Trophoblast cell (in vitro differentiated cells and primary cell): ENCODE measurements at regions not wholly inside any gene's neighbourhood (a gene's known extent, or its start where the extent isn't known, plus 50 kb on each side); places are given as distances from the start of the nearest gene placed in this dataset.

Source experiments
- DNase-seq, 2 donors: peaks; one replicate each; pipeline ENCODE4 v3.0.0-alpha.2; 2016
- H2AFZ ChIP-seq: 2 replicates; pipeline ENCODE4 v1.6.1; 2013; ENCODE audit warnings: low read length, moderate library complexity, mild to moderate bottlenecking; ENCODE audit not compliant: insufficient read depth, poor library complexity
- H2AK5ac ChIP-seq: 2 replicates; pipeline ENCODE4 v1.6.1; 2013; ENCODE audit warnings: mild to moderate bottlenecking, low read length
- H2BK120ac ChIP-seq: 2 replicates; pipeline ENCODE4 v1.6.1; 2013; ENCODE audit warnings: low read length, mild to moderate bottlenecking, moderate library complexity; ENCODE audit not compliant: insufficient read depth, poor library complexity
- H2BK12ac ChIP-seq: 2 replicates; pipeline ENCODE4 v1.6.1; 2013; ENCODE audit warnings: mild to moderate bottlenecking, low read length, moderate library complexity
- H2BK5ac ChIP-seq: 2 replicates; pipeline ENCODE4 v1.6.1; 2013; ENCODE audit warnings: low read length, low read depth, moderate library complexity, mild to moderate bottlenecking; ENCODE audit not compliant: poor library complexity
- H3K14ac ChIP-seq: 2 replicates; pipeline ENCODE4 v1.6.1; 2013; ENCODE audit warnings: mild to moderate bottlenecking, low read length
- H3K18ac ChIP-seq: 2 replicates; pipeline ENCODE4 v1.6.1; 2013; ENCODE audit warnings: mild to moderate bottlenecking, low read length
- H3K23ac ChIP-seq: 2 replicates; pipeline ENCODE4 v1.6.1; 2013; ENCODE audit warnings: low read length
- H3K27ac ChIP-seq: 2 replicates; pipeline ENCODE4 v1.5.1; 2013; ENCODE audit warnings: low read depth, mild to moderate bottlenecking, inconsistent platforms, low read length, moderate library complexity
- H3K27me3 ChIP-seq: 2 replicates; pipeline ENCODE4 v1.6.1; 2013; ENCODE audit warnings: inconsistent platforms, mild to moderate bottlenecking, low read length, moderate library complexity; ENCODE audit not compliant: insufficient read depth
- H3K36me3 ChIP-seq, 2 experiments: 1 replicate in 1 of 2; 2 replicates in 1 of 2; pipeline ENCODE4 v1.6.1; 2013; ENCODE audit warnings: low read length in 2 of 2, mild to moderate bottlenecking in 2 of 2, moderate library complexity in 1 of 2; ENCODE audit not compliant: insufficient read depth in 2 of 2, control insufficient read depth in 1 of 2
- H3K4ac ChIP-seq: 2 replicates; pipeline ENCODE4 v1.6.1; 2013; ENCODE audit warnings: low read depth, mild to moderate bottlenecking, low read length, moderate library complexity
- H3K4me1 ChIP-seq, 2 experiments: 1 replicate in 1 of 2; 2 replicates in 1 of 2; pipeline ENCODE4 v1.6.1; 2013; ENCODE audit warnings: low read length in 2 of 2, mild to moderate bottlenecking in 2 of 2, moderate library complexity in 1 of 2; ENCODE audit not compliant: insufficient read depth in 2 of 2, control insufficient read depth in 1 of 2
- H3K4me2 ChIP-seq: 2 replicates; pipeline ENCODE4 v1.6.1; 2013; ENCODE audit warnings: inconsistent platforms, mild to moderate bottlenecking, low read length, moderate library complexity
- H3K4me3 ChIP-seq: 2 replicates; pipeline ENCODE4 v1.5.1; 2013; ENCODE audit warnings: mild to moderate bottlenecking, low read depth, low read length, inconsistent platforms
- H3K79me1 ChIP-seq: one replicate; pipeline ENCODE4 v1.6.1; 2013; ENCODE audit warnings: low read length
- H3K79me2 ChIP-seq: 2 replicates; pipeline ENCODE4 v1.6.1; 2013; ENCODE audit warnings: low read length, mild to moderate bottlenecking; ENCODE audit not compliant: control insufficient read depth, insufficient read depth, poor library complexity
- H3K9ac ChIP-seq: 2 replicates; pipeline ENCODE4 v1.6.1; 2013; ENCODE audit warnings: mild to moderate bottlenecking, low read length
- H3K9me3 ChIP-seq: 2 replicates; pipeline ENCODE4 v1.6.1; 2013; ENCODE audit warnings: low read depth, mild to moderate bottlenecking, control low read depth, inconsistent platforms, low read length; ENCODE audit not compliant: insufficient read depth
- H4K12ac ChIP-seq: 2 replicates; pipeline ENCODE4 v1.6.1; 2013; ENCODE audit warnings: low read depth, mild to moderate bottlenecking, low read length, moderate library complexity
- H4K8ac ChIP-seq: 2 replicates; pipeline ENCODE4 v1.6.1; 2013; ENCODE audit warnings: low read depth, mild to moderate bottlenecking, low read length, moderate library complexity
- H4K91ac ChIP-seq: one replicate; pipeline ENCODE4 v1.6.1; 2013; ENCODE audit warnings: low read depth, mild to moderate bottlenecking, low read length, moderate library complexity
- WGBS: extraction: QIAGEN DNeasy Blood & Tissue Kit; methylation state at CpG from one replicate; pipeline ENCODE4 v1.1.7; 2013; ENCODE audit warnings: missing lambda C conversion rate; ENCODE audit not compliant: insufficient read length, insufficient coverage; ENCODE audit errors: extremely low coverage; 5-methylcytosine and 5-hydroxymethylcytosine counted together

DNA sequence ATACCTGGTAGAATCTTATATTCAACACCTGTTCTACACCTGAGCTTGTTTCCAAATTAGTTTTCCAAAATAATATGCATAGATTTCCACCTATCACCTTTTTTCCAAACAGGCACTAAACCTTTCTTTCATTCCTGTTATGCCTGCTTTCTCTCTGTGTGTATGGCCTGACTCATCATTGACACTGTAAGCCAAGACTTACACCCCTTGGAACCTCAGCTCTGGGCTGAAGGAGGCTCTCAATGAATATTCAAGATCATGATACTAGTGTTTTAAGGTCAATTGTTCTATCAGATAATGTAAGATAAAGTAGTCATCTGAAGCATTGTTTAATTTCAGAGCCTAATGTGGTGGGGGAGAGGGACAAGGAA lies 1193.3 kb downstream of the FLRT2 start:
- Histone ChIP-seq H3K23ac (no peak overlapping the region), H4K8ac (no peak overlapping the region), H3K4me3 (no peak overlapping the region), H2AK5ac (no peak overlapping the region), H3K4ac (no peak overlapping the region), H3K9me3 (no peaks in the 10 kb centered on the region), H2AFZ (no peak overlapping the region), H3K79me2 (no peaks in the 10 kb centered on the region), H3K79me1 (no peaks in the 10 kb centered on the region), H2BK5ac (no peak overlapping the region), H3K18ac (no peak overlapping the region), H3K9ac (no peak overlapping the region), H3K27me3 (no peaks in the 10 kb centered on the region), H3K36me3 (no peaks in the 10 kb centered on the region), H2BK12ac (no peak overlapping the region), H3K4me2 (no peak overlapping the region), H3K4me1 (no peaks in the 10 kb centered on the region), H4K91ac (no peak overlapping the region), H3K27ac (no peak overlapping the region), H2BK120ac (no peak overlapping the region), H4K12ac (no peak overlapping the region), H3K14ac (no peak overlapping the region)
- DNase-seq, result no peak

GRCh38 chr14:86722612-86723253 lies 1192.8 kb downstream of the FLRT2 start:
- Histone ChIP-seq H3K18ac (no peak overlapping the region), H4K12ac (no peak overlapping the region), H4K91ac (no peak overlapping the region), H3K79me2 (no peaks in the 10 kb centered on the region), H2BK120ac (no peak overlapping the region), H3K27ac (no peak overlapping the region), H2BK5ac (no peak overlapping the region), H3K36me3 (no peaks in the 10 kb centered on the region), H3K14ac (no peak overlapping the region), H3K4ac (no peak overlapping the region), H3K4me1 (no peaks in the 10 kb centered on the region), H3K9ac (no peak overlapping the region), H3K79me1 (no peaks in the 10 kb centered on the region), H3K27me3 (no peaks in the 10 kb centered on the region), H3K23ac (no peak overlapping the region), H2BK12ac (no peak overlapping the region), H4K8ac (no peak overlapping the region), H3K4me2 (no peak overlapping the region), H2AK5ac (no peak overlapping the region), H2AFZ (no peak overlapping the region), H3K9me3 (no peaks in the 10 kb centered on the region), H3K4me3 (no peak overlapping the region)
- no CpG with 5 or more reads among the region's 2 CpGs for WGBS
- no peak for DNase-seq

GRCh38 chr14:86714575-86714974 lies 1184.6 kb downstream of the FLRT2 start:
- Histone ChIP-seq H3K79me2 (no peaks in the 10 kb centered on the region), H3K27me3 (no peaks in the 10 kb centered on the region), H4K12ac (no peak overlapping the region), H3K79me1 (no peaks in the 10 kb centered on the region), H3K18ac (no peak overlapping the region), H3K23ac (no peak overlapping the region), H3K14ac (no peak overlapping the region), H3K4me3 (no peak overlapping the region), H3K36me3 (no peaks in the 10 kb centered on the region), H3K4me1 (no peaks in the 10 kb centered on the region), H2BK120ac (no peak overlapping the region), H4K8ac (no peak overlapping the region), H2BK12ac (no peak overlapping the region), H3K9ac (no peak overlapping the region), H3K9me3 (no peaks in the 10 kb centered on the region), H3K4ac (no peak overlapping the region), H2AFZ (no peak overlapping the region), H4K91ac (no peak overlapping the region), H3K27ac (no peak overlapping the region), H2AK5ac (no peak overlapping the region), H2BK5ac (no peak overlapping the region), H3K4me2 (no peak overlapping the region)
- no peak for DNase-seq

DNA sequence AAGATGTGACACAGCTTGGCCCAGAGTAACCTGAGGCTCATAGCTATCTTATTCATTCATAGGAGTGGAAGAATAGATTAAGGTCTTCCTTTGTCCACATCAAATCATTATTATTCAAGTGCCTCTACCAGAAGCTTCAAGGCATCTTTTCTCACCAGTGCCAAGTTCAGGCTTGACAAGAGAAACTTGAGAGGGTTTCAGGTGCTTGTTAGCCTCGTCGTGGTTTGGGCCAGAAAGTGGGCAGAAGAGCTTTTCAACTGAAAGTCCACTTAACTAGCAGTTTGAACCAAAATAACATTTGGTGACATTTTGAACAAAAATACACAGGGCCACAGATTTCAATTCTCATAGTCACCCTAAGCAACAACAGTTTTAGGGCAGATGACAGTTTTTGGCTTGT lies 1184.2 kb downstream of the FLRT2 start:
- Histone ChIP-seq H3K4me2 (no peak overlapping the region), H4K12ac (no peak overlapping the region), H2AK5ac (no peak overlapping the region), H4K8ac (no peak overlapping the region), H3K79me2 (no peaks in the 10 kb centered on the region), H3K18ac (no peak overlapping the region), H2BK12ac (no peak overlapping the region), H3K9me3 (no peaks in the 10 kb centered on the region), H2BK120ac (no peak overlapping the region), H3K9ac (no peak overlapping the region), H3K79me1 (no peaks in the 10 kb centered on the region), H3K36me3 (no peaks in the 10 kb centered on the region), H4K91ac (no peak overlapping the region), H2AFZ (no peak overlapping the region), H3K27me3 (no peaks in the 10 kb centered on the region), H3K14ac (no peak overlapping the region), H3K4ac (no peak overlapping the region), H3K4me3 (no peak overlapping the region), H3K23ac (no peak overlapping the region), H3K27ac (no peak overlapping the region), H2BK5ac (no peak overlapping the region), H3K4me1 (no peaks in the 10 kb centered on the region)
- WGBS, result no CpG with 5 or more reads among the region's 2 CpGs
- DNase-seq, result no peak
